Panc1 (cell line): ENCODE measurements at regions not wholly inside any gene's neighbourhood (a gene's known extent, or its start where the extent isn't known, plus 50 kb on each side); places are given as distances from the start of the nearest gene placed in this dataset.

ENCODE experiments used
- ATAC-seq: fragments of 200-7000 bp; cut with Tn5 transposase; 2 replicates; pipeline ENCODE4 v1.9.1; 2020; ENCODE audit warnings: mild to moderate bottlenecking, moderate library complexity
- BruUV-seq: library from RNA; stranded (reverse); fragments of 400-500 nt; replicated peaks from 2 replicates; lab custom pipeline; 2021; lab: Mats Ljungman, UMichigan
- CTCF ChIA-PET: fragments of 300-600 bp; sonication (Branson Sonifier 250); formaldehyde crosslinking; loops from one replicate; lab custom pipeline; 2022; ENCODE audit warnings: antibody characterized with exemption; lab: Charles Lee
- POLR2A ChIA-PET: fragments of 300-600 bp; sonication (Branson Sonifier 250); formaldehyde crosslinking; loops from one replicate; lab custom pipeline; 2022; ENCODE audit warnings: antibody characterized with exemption; lab: Charles Lee
- DNase-seq: peaks from one replicate; pipeline ENCODE4 v3.0.0-alpha.2; 2010; ENCODE audit warnings: low read depth, low spot score
- H3K27ac ChIP-seq: 2 replicates; pipeline ENCODE4 v1.5.1; 2011; ENCODE audit warnings: mild to moderate bottlenecking, low read length, inconsistent platforms
- H3K27me3 ChIP-seq: fragments of 200-500 bp; sonication (Bioruptor generic); 2 replicates; pipeline ENCODE4 v1.6.0; 2014; ENCODE audit warnings: low read length, inconsistent platforms; ENCODE audit not compliant: control insufficient read depth, insufficient read depth
- H3K36me3 ChIP-seq: fragments of 200-500 bp; sonication (Bioruptor generic); 2 replicates; pipeline ENCODE4 v1.5.1; 2014; ENCODE audit warnings: inconsistent platforms, mild to moderate bottlenecking, low read length, moderate library complexity; ENCODE audit not compliant: control insufficient read depth, insufficient read depth
- H3K4me1 ChIP-seq: 2 replicates; pipeline ENCODE4 v1.5.1; 2011; ENCODE audit warnings: inconsistent platforms, mild to moderate bottlenecking, low read length, moderate library complexity; ENCODE audit not compliant: control insufficient read depth, insufficient read depth
- H3K4me3 ChIP-seq, 2 experiments: 2 replicates each; pipeline ENCODE4 v1.5.1; 2011 to 2012; ENCODE audit warnings: low read depth in 2 of 2, low read length in 2 of 2, mild to moderate bottlenecking in 2 of 2, inconsistent platforms in 1 of 2, moderate library complexity in 1 of 2
- H3K9me3 ChIP-seq: fragments of 200-500 bp; sonication (Bioruptor generic); 2 replicates; pipeline ENCODE4 v1.5.1; 2014; ENCODE audit warnings: low read depth, mild to moderate bottlenecking, inconsistent platforms, low read length, moderate library complexity; ENCODE audit not compliant: control insufficient read depth, insufficient read depth
- POLR2AphosphoS5 ChIP-seq: IDR thresholded peaks from 2 replicates; pipeline ENCODE4 v1.6.1; 2012; ENCODE audit warnings: mild to moderate bottlenecking, low read depth, low read length, moderate library complexity
- REST ChIP-seq, 2 experiments: IDR thresholded peaks; 2 replicates each; pipeline ENCODE4 v1.6.1; 2011 to 2012; ENCODE audit warnings: low read depth in 2 of 2, control low read depth in 1 of 2, low read length in 1 of 2, mild to moderate bottlenecking in 1 of 2, moderate library complexity in 1 of 2; ENCODE audit not compliant: insufficient read depth in 1 of 2
- SIN3A ChIP-seq: IDR thresholded peaks from 2 replicates; pipeline ENCODE4 v1.6.1; 2012; ENCODE audit warnings: low read depth, mild to moderate bottlenecking, low read length, moderate library complexity, borderline replicate concordance; ENCODE audit not compliant: insufficient read depth
- TCF7L2 ChIP-seq: IDR thresholded peaks from 2 replicates; pipeline ENCODE4 v1.6.1; 2011; ENCODE audit warnings: mild to moderate bottlenecking, low read depth, low read length, inconsistent platforms
- in situ Hi-C: cut with HindIII; loops from 2 replicates; pipeline ENCODE4 v1.10.0; 2016; ENCODE audit warnings: low sequenced_read_pairs, low pct_unique_long_range_greater_than_20kb
- intact Hi-C: fragments of 100-400 bp; cut with micrococcal nuclease; formaldehyde crosslinking; loops from one replicate; pipeline ENCODE4 v1.10.0; 2022; ENCODE audit not compliant: unreplicated experiment
- TF ChIP-seq, protein P1 (sequence below): fragments of 450-650 bp; IDR thresholded peaks from 2 replicates; pipeline ENCODE4 v1.5.1; 2017; ENCODE audit warnings: mild to moderate bottlenecking

- no peak for ATAC-seq
- ChIA-PET CTCF (no interaction called here), POLR2A (no interaction called here)
- no peaks in the 10 kb centered on the region for H3K27me3 ChIP-seq
- no TSS peak for BruUV-seq
- H3K4me3 ChIP-seq: no peak overlapping the region
- no peak for TF ChIP-seq POLR2AphosphoS5
- no peak for TF ChIP-seq TCF7L2
- TF ChIP-seq, protein P1, sequence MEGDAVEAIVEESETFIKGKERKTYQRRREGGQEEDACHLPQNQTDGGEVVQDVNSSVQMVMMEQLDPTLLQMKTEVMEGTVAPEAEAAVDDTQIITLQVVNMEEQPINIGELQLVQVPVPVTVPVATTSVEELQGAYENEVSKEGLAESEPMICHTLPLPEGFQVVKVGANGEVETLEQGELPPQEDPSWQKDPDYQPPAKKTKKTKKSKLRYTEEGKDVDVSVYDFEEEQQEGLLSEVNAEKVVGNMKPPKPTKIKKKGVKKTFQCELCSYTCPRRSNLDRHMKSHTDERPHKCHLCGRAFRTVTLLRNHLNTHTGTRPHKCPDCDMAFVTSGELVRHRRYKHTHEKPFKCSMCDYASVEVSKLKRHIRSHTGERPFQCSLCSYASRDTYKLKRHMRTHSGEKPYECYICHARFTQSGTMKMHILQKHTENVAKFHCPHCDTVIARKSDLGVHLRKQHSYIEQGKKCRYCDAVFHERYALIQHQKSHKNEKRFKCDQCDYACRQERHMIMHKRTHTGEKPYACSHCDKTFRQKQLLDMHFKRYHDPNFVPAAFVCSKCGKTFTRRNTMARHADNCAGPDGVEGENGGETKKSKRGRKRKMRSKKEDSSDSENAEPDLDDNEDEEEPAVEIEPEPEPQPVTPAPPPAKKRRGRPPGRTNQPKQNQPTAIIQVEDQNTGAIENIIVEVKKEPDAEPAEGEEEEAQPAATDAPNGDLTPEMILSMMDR: no peak
- TF ChIP-seq REST (IDR thresholded peaks at IDR 0.05; ENCODE audit: insufficient read depth in 1 of 2, low read depth in 2 of 2, low read length in 1 of 2): no peak
- TF ChIP-seq SIN3A: no peak
- no peak for DNase-seq
- intact Hi-C loops: no loop called here
- H3K9me3 ChIP-seq: no peaks in the 10 kb centered on the region
- in situ Hi-C loops: no loop called here
- H3K27ac ChIP-seq: no peak overlapping the region
- H3K4me1 ChIP-seq: no peaks in the 10 kb centered on the region
- no peaks in the 10 kb centered on the region for H3K36me3 ChIP-seq
These were observed 369.7 kb downstream of the COG6 start for GRCh38 chr13:40024967-40025714.

DNA sequence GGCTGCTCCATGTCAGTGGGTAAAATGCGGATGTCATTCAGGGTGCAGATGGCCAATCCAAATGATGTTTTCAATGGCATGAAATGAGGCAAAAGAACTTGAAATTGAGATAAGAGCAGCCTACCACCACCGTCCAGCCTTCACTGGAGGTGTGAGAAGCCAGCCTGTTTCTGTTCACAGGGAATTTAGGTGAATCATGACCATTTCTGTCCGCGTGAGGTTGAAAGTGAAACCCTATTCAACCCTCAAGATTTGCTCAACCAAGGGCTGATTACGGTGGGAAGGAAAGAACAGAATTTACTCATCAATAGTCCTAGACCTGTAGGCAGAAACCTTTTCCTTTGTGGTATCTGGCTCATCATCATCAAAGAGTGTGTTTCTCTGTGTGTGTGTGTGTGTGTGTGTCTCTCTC, 370.7 kb downstream of the COG6 start:
- ChIA-PET POLR2A (interaction anchor here (0.6 kb wide), 1 partner anchor 42 kb away, joined by 3 read pairs; no protein-coding TSS in a partner anchor), CTCF (no interaction called here)
- H3K4me3 ChIP-seq: no peak overlapping the region
- ATAC-seq (no peak), DNase-seq (no peak)
- no TSS peak for BruUV-seq
- H3K36me3 ChIP-seq: no peaks in the 10 kb centered on the region
- H3K27ac ChIP-seq: no peak overlapping the region
- no peaks in the 10 kb centered on the region for H3K4me1 ChIP-seq
- in situ Hi-C loops: no loop called here
- H3K9me3 ChIP-seq: no peaks in the 10 kb centered on the region
- TF ChIP-seq TCF7L2: no peak
- TF ChIP-seq, protein P1: no peak
- TF ChIP-seq POLR2AphosphoS5: no peak
- TF ChIP-seq REST (IDR thresholded peaks at IDR 0.05; ENCODE audit: insufficient read depth in 1 of 2, low read depth in 2 of 2, low read length in 1 of 2): no peak
- TF ChIP-seq SIN3A: no peak
- intact Hi-C loops: no loop called here
- H3K27me3 ChIP-seq: no peaks in the 10 kb centered on the region
